Smooth muscle cell (in vitro differentiated cells): ENCODE measurements at regions not wholly inside any gene's neighbourhood (a gene's known extent, or its start where the extent isn't known, plus 50 kb on each side); places are given as distances from the start of the nearest gene placed in this dataset.

Source experiments
- DNase-seq: peaks from one replicate; lab custom pipeline; 2025; ENCODE audit not compliant: unreplicated experiment; lab: John Stamatoyannopoulos, UW
- H2AFZ ChIP-seq: fragments of 200-600 bp; sonication (generic); 2 replicates; pipeline ENCODE4 v1.6.0; 2016; ENCODE audit warnings: antibody characterized with exemption, low read depth, mild to moderate bottlenecking
- H3F3A ChIP-seq: fragments of 200-600 bp; sonication (generic); 2 replicates; pipeline ENCODE4 v1.6.0; 2017; ENCODE audit warnings: antibody characterized with exemption, low read depth
- H3K27ac ChIP-seq: fragments of 200-600 bp; sonication (generic); 2 replicates; pipeline ENCODE4 v1.5.1; 2016; ENCODE audit warnings: low read depth, mild to moderate bottlenecking
- H3K27me3 ChIP-seq: fragments of 200-600 bp; sonication (generic); 2 replicates; pipeline ENCODE4 v1.6.1; 2016; ENCODE audit warnings: low read depth, mild to moderate bottlenecking
- H3K36me3 ChIP-seq: fragments of 200-600 bp; sonication (generic); 2 replicates; pipeline ENCODE4 v1.5.1; 2016; ENCODE audit warnings: low read depth
- H3K4me1 ChIP-seq: fragments of 200-600 bp; sonication (generic); 2 replicates; pipeline ENCODE4 v1.5.1; 2016; ENCODE audit warnings: low read depth
- H3K4me2 ChIP-seq: fragments of 200-600 bp; sonication (generic); 2 replicates; pipeline ENCODE4 v1.6.0; 2016; ENCODE audit warnings: mild to moderate bottlenecking
- H3K4me3 ChIP-seq: fragments of 200-600 bp; sonication (generic); 2 replicates; pipeline ENCODE4 v1.5.1; 2016; ENCODE audit warnings: mild to moderate bottlenecking
- H3K79me2 ChIP-seq: fragments of 200-600 bp; sonication (generic); 2 replicates; pipeline ENCODE4 v1.6.0; 2016; ENCODE audit warnings: low read depth, mild to moderate bottlenecking
- H3K9ac ChIP-seq: fragments of 200-600 bp; sonication (generic); 2 replicates; pipeline ENCODE4 v1.6.0; 2016; ENCODE audit warnings: low read depth
- H3K9me3 ChIP-seq: fragments of 200-600 bp; sonication (generic); replicated peaks from 2 replicates; pipeline ENCODE4 v1.5.1; 2016; ENCODE audit warnings: low read depth
- H4K20me1 ChIP-seq: fragments of 200-600 bp; sonication (generic); 2 replicates; pipeline ENCODE4 v1.6.0; 2016; ENCODE audit warnings: low read depth
- WGBS: methylation state at CpG from one replicate; pipeline ENCODE4 v1.1.7; 2016; ENCODE audit warnings: low lambda C conversion rate; 5-methylcytosine and 5-hydroxymethylcytosine counted together
- TF ChIP-seq, protein P1 (sequence below): fragments of 200-600 bp; sonication (generic); IDR thresholded peaks from 2 replicates; pipeline ENCODE4 v1.5.1; 2017; ENCODE audit warnings: borderline replicate concordance, mild to moderate bottlenecking, antibody characterized with exemption; ENCODE audit not compliant: insufficient read depth, poor library complexity, severe bottlenecking

GRCh38 chr16:85422196-85422631, 190.9 kb upstream of the GSE1 start:
- Histone ChIP-seq H3K9ac (no peak overlapping the region), H3K79me2 (no peaks in the 10 kb centered on the region), H3K4me2 (no peak overlapping the region), H3K9me3 (no peaks in the 10 kb centered on the region), H3F3A (peaks cover 2% of the 10 kb centered on the region), H3K27ac (no peak overlapping the region), H3K4me3 (no peak overlapping the region), H3K36me3 (no peaks in the 10 kb centered on the region), H3K27me3 (no peaks in the 10 kb centered on the region), H2AFZ (no peak overlapping the region), H4K20me1 (peaks cover 49% of the 10 kb centered on the region), H3K4me1 (peaks cover 9% of the 10 kb centered on the region)
- DNase-seq, result no peak
- TF ChIP-seq, protein P1, sequence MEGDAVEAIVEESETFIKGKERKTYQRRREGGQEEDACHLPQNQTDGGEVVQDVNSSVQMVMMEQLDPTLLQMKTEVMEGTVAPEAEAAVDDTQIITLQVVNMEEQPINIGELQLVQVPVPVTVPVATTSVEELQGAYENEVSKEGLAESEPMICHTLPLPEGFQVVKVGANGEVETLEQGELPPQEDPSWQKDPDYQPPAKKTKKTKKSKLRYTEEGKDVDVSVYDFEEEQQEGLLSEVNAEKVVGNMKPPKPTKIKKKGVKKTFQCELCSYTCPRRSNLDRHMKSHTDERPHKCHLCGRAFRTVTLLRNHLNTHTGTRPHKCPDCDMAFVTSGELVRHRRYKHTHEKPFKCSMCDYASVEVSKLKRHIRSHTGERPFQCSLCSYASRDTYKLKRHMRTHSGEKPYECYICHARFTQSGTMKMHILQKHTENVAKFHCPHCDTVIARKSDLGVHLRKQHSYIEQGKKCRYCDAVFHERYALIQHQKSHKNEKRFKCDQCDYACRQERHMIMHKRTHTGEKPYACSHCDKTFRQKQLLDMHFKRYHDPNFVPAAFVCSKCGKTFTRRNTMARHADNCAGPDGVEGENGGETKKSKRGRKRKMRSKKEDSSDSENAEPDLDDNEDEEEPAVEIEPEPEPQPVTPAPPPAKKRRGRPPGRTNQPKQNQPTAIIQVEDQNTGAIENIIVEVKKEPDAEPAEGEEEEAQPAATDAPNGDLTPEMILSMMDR, result no peak
- WGBS, result 24% methylated on average over 14 of the region's 16 CpGs

- H3K27me3 ChIP-seq, result no peaks in the 10 kb centered on the region
- TF ChIP-seq, protein P1, result no peak
- no peak overlapping the region for H3K9ac ChIP-seq
- H4K20me1 ChIP-seq, result peaks cover 51% of the 10 kb centered on the region
- no peak overlapping the region for H3K4me2 ChIP-seq
- H3K4me3 ChIP-seq, result no peak overlapping the region
- H3K79me2 ChIP-seq, result no peaks in the 10 kb centered on the region
- no peaks in the 10 kb centered on the region for H3K9me3 ChIP-seq
- H3K36me3 ChIP-seq, result no peaks in the 10 kb centered on the region
- no peaks in the 10 kb centered on the region for H3F3A ChIP-seq
- no peak overlapping the region for H3K27ac ChIP-seq
- no peak for DNase-seq
- H3K4me1 ChIP-seq, result peaks cover 9% of the 10 kb centered on the region
- 85% methylated on average over 23 of the region's 23 CpGs for WGBS
- no peak overlapping the region for H2AFZ ChIP-seq
These were observed 190.2 kb upstream of the GSE1 start for GRCh38 chr16:85422632-85423550.

- Histone ChIP-seq H3K79me2 (no peaks in the 10 kb centered on the region), H3F3A (no peaks in the 10 kb centered on the region), H2AFZ (no peak overlapping the region), H3K27me3 (no peaks in the 10 kb centered on the region), H3K27ac (no peak overlapping the region), H3K4me2 (no peak overlapping the region), H4K20me1 (peaks cover 57% of the 10 kb centered on the region), H3K36me3 (no peaks in the 10 kb centered on the region), H3K4me1 (peaks cover 9% of the 10 kb centered on the region), H3K9ac (no peak overlapping the region), H3K4me3 (no peak overlapping the region), H3K9me3 (no peaks in the 10 kb centered on the region)
- TF ChIP-seq, protein P1, result no peak
- 90% methylated on average over 9 of the region's 11 CpGs for WGBS
- DNase-seq, result no peak
These were observed 189.5 kb upstream of the GSE1 start for GRCh38 chr16:85423631-85424030.
